Glutamatergic neuron (in vitro differentiated cells): ENCODE measurements at regions not wholly inside any gene's neighbourhood (a gene's known extent, or its start where the extent isn't known, plus 50 kb on each side); places are given as distances from the start of the nearest gene placed in this dataset.

Experiments
- DNase-seq: peaks from one replicate; pipeline ENCODE4 v3.0.0; 2022
- H3K27ac Mint-ChIP-seq: one replicate; pipeline ENCODE4 v1.8.0; 2020; ENCODE audit warnings: mild to moderate bottlenecking, mixed read lengths, inconsistent platforms; ENCODE audit not compliant: unreplicated experiment
- H3K27me3 Mint-ChIP-seq: one replicate; pipeline ENCODE4 v1.8.0; 2020; ENCODE audit warnings: mild to moderate bottlenecking, moderate library complexity, mixed read lengths, inconsistent platforms; ENCODE audit not compliant: unreplicated experiment
- H3K36me3 Mint-ChIP-seq: one replicate; pipeline ENCODE4 v1.8.0; 2020; ENCODE audit warnings: mild to moderate bottlenecking, mixed read lengths, inconsistent platforms; ENCODE audit not compliant: unreplicated experiment
- H3K4me1 Mint-ChIP-seq: one replicate; pipeline ENCODE4 v1.8.0; 2020; ENCODE audit warnings: mild to moderate bottlenecking, low read depth, mixed read lengths, inconsistent platforms; ENCODE audit not compliant: unreplicated experiment
- H3K4me3 Mint-ChIP-seq: one replicate; pipeline ENCODE4 v1.8.0; 2020; ENCODE audit warnings: mild to moderate bottlenecking, mixed read lengths, inconsistent platforms; ENCODE audit not compliant: unreplicated experiment
- H3K9me3 Mint-ChIP-seq: one replicate; pipeline ENCODE4 v1.8.0; 2020; ENCODE audit warnings: mild to moderate bottlenecking, moderate library complexity, mixed read lengths, inconsistent platforms; ENCODE audit not compliant: unreplicated experiment
- CTCF ChIP-seq: fragments of 200-600 bp; sonication (generic); IDR thresholded peaks from one replicate; pipeline ENCODE4 v1.5.0; 2021; ENCODE audit not compliant: partially characterized antibody, unreplicated experiment

DNA sequence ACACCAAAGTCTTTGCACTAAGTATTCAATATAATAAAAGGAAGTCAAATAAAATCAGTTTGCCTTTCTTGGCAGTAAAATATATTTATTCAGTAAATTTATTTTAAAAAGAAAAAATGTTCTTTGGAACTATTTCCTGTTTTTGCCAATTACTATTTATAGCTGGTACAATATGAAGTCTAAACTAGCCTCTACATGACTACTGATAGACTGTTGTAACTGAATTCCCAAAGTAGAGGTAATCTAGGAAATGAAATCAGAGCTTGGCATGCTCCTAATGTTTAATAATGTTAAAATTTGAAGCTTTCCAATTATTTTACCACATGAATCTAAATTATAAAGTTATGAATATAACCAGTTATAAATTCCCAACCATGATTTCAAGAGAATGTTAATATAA, 385.5 kb downstream of the SEMA3D start:
- Mint-ChIP-seq H3K27ac (no peak overlapping the region), H3K4me3 (no peak overlapping the region), H3K9me3 (peaks cover 5% of the 10 kb centered on the region), H3K27me3 (peaks cover 2% of the 10 kb centered on the region), H3K4me1 (peaks cover 2% of the 10 kb centered on the region), H3K36me3 (no peaks in the 10 kb centered on the region)
- DNase-seq, result no peak
- TF ChIP-seq CTCF, result no peak

DNA sequence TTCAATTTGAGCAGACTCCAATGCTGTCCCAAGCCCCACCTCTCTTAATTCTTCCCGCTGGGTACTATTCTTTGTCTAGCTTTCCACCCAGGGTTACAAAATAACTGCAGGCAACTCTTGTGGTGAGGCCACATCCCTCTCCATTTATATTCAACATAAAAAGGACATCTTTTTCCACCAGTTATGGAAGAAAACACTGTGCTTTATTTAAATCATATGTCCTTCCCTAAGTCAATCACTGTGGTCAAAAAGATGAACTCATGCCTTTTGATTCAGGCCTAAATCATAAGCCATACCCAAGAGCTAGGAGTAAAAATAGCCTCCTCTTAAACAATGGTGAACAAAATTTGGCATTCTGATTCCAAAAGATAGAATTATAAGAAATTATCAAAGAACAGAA, 386.0 kb downstream of the SEMA3D start:
- TF ChIP-seq CTCF, result no peak
- H3K4me3 Mint-ChIP-seq, result no peak overlapping the region
- DNase-seq, result no peak
- no peak overlapping the region for H3K27ac Mint-ChIP-seq
- peaks cover 2% of the 10 kb centered on the region for H3K27me3 Mint-ChIP-seq
- no peaks in the 10 kb centered on the region for H3K36me3 Mint-ChIP-seq
- peaks cover 2% of the 10 kb centered on the region for H3K4me1 Mint-ChIP-seq
- H3K9me3 Mint-ChIP-seq, result peaks cover 5% of the 10 kb centered on the region

DNA sequence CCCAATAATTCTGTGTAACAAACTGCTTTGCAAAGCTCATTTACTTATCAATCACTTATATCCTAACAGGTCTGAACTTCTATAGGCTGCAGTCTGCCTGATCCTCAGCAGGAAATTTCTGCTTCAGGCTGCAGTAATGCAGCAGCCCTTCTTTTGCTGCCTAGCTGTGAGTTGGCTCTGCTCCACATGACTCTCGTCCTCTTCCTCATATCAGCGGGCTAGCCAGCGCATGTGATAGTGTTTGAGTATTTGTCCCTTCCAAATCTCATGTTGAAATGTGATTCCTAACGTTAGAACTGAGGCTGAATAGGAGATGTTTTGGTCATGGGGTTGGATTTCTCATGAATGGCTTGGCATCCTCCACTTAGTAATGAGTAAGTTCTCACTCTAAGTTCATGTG, 387.8 kb downstream of the SEMA3D start:
- no peaks in the 10 kb centered on the region for H3K36me3 Mint-ChIP-seq
- peaks cover 2% of the 10 kb centered on the region for H3K27me3 Mint-ChIP-seq
- TF ChIP-seq CTCF, result no peak
- H3K4me3 Mint-ChIP-seq, result no peak overlapping the region
- no peak overlapping the region for H3K27ac Mint-ChIP-seq
- peaks cover 5% of the 10 kb centered on the region for H3K9me3 Mint-ChIP-seq
- H3K4me1 Mint-ChIP-seq, result peaks cover 2% of the 10 kb centered on the region
- DNase-seq, result no peak

GRCh38 chr7:84792231-84792893, 394.5 kb downstream of the SEMA3D start:
- no peak for TF ChIP-seq CTCF
- no peaks in the 10 kb centered on the region for H3K36me3 Mint-ChIP-seq
- no peaks in the 10 kb centered on the region for H3K27me3 Mint-ChIP-seq
- no peaks in the 10 kb centered on the region for H3K4me1 Mint-ChIP-seq
- H3K9me3 Mint-ChIP-seq, result peaks cover 3% of the 10 kb centered on the region
- H3K4me3 Mint-ChIP-seq, result no peak overlapping the region
- no peak for DNase-seq
- H3K27ac Mint-ChIP-seq, result no peak overlapping the region

- DNase-seq, result no peak
- no peaks in the 10 kb centered on the region for H3K4me1 Mint-ChIP-seq
- no peaks in the 10 kb centered on the region for H3K9me3 Mint-ChIP-seq
- no peak overlapping the region for H3K27ac Mint-ChIP-seq
- no peaks in the 10 kb centered on the region for H3K27me3 Mint-ChIP-seq
- H3K36me3 Mint-ChIP-seq, result no peaks in the 10 kb centered on the region
- TF ChIP-seq CTCF, result no peak
- no peak overlapping the region for H3K4me3 Mint-ChIP-seq
These were observed 396.0 kb downstream of the SEMA3D start for GRCh38 chr7:84790882-84791281.
